ENCODE measurements at regions not wholly inside any gene's neighbourhood (a gene's known extent, or its start where the extent isn't known, plus 50 kb on each side); places are given as distances from the start of the nearest gene placed in this dataset.

GRCh38 chr2:6769346-6769745 lies 96.4 kb downstream of the CMPK2 start:
- no TSS peak for BruUV-seq (replicated peaks)
- Histone ChIP-seq H3K9me3 (ENCODE audit: insufficient read depth, low read depth) (no peaks in the 10 kb centered on the region), H3K4me3 (no peak overlapping the region), H3K79me2 (ENCODE audit: low read depth) (no peaks in the 10 kb centered on the region), H3K27ac (no peak overlapping the region), H2AFZ (no peak overlapping the region), H3K4me1 (replicated peaks; ENCODE audit: insufficient read depth) (no peaks in the 10 kb centered on the region), H3F3A (ENCODE audit: insufficient read depth, low read depth) (peaks cover 5% of the 10 kb centered on the region; the same call in 1 of the 2 replicates), H3K27me3 (ENCODE audit: insufficient read depth, low read depth) (peaks cover 65% of the 10 kb centered on the region), H3K9me2 (ENCODE audit: insufficient read depth) (no peaks in the 10 kb centered on the region), H3K4me2 (no peak overlapping the region), H4K20me1 (ENCODE audit: insufficient read depth) (no peaks in the 10 kb centered on the region), H3K36me3 (ENCODE audit: low read depth) (no peaks in the 10 kb centered on the region)
- CTCF ChIA-PET, result no interaction called here
- intact Hi-C loops (cut with micrococcal nuclease; ENCODE audit: unreplicated experiment), result no loop called here
- POLR2A ChIA-PET (ENCODE audit: unreplicated experiment), result no interaction called here
- no peak for TF ChIP-seq EZH2 (IDR thresholded peaks at IDR 0.05; ENCODE audit: low read depth)
- no peak for TF ChIP-seq CTCF (conservative IDR thresholded peaks at IDR 0.05)
- no peak for DNase-seq

- Histone ChIP-seq H3K9me2 (ENCODE audit: insufficient read depth) (no peaks in the 10 kb centered on the region), H3K4me1 (replicated peaks; ENCODE audit: insufficient read depth) (no peaks in the 10 kb centered on the region), H3K36me3 (ENCODE audit: low read depth) (no peaks in the 10 kb centered on the region), H3K79me2 (ENCODE audit: low read depth) (no peaks in the 10 kb centered on the region), H2AFZ (no peak overlapping the region), H3K9me3 (ENCODE audit: insufficient read depth, low read depth) (no peaks in the 10 kb centered on the region), H3K27me3 (ENCODE audit: insufficient read depth, low read depth) (peaks cover 65% of the 10 kb centered on the region), H3F3A (ENCODE audit: insufficient read depth, low read depth) (peaks cover 5% of the 10 kb centered on the region; the same call in 1 of the 2 replicates), H3K4me3 (no peak overlapping the region), H4K20me1 (ENCODE audit: insufficient read depth) (no peaks in the 10 kb centered on the region), H3K4me2 (no peak overlapping the region), H3K27ac (no peak overlapping the region)
- CTCF ChIA-PET, result no interaction called here
- POLR2A ChIA-PET (ENCODE audit: unreplicated experiment), result no interaction called here
- no TSS peak for BruUV-seq (replicated peaks)
- intact Hi-C loops (cut with micrococcal nuclease; ENCODE audit: unreplicated experiment), result no loop called here
- no peak for TF ChIP-seq CTCF (conservative IDR thresholded peaks at IDR 0.05)
- no peak for TF ChIP-seq EZH2 (IDR thresholded peaks at IDR 0.05; ENCODE audit: low read depth)
- no peak for DNase-seq
These were observed 95.7 kb downstream of the CMPK2 start for GRCh38 chr2:6770006-6770405.

GRCh38 chr2:6771634-6772611 lies 93.8 kb downstream of the CMPK2 start:
- TF ChIP-seq EZH2 (IDR thresholded peaks at IDR 0.05; ENCODE audit: low read depth) (no peak), CTCF (conservative IDR thresholded peaks at IDR 0.05) (no peak)
- Histone ChIP-seq H4K20me1 (ENCODE audit: insufficient read depth) (no peaks in the 10 kb centered on the region), H2AFZ (no peak overlapping the region), H3K9me2 (ENCODE audit: insufficient read depth) (no peaks in the 10 kb centered on the region), H3K4me2 (no peak overlapping the region), H3F3A (ENCODE audit: insufficient read depth, low read depth) (peaks cover 5% of the 10 kb centered on the region; the same call in 1 of the 2 replicates), H3K9me3 (ENCODE audit: insufficient read depth, low read depth) (no peaks in the 10 kb centered on the region), H3K4me1 (replicated peaks; ENCODE audit: insufficient read depth) (no peaks in the 10 kb centered on the region), H3K27ac (no peak overlapping the region), H3K4me3 (no peak overlapping the region), H3K27me3 (ENCODE audit: insufficient read depth, low read depth) (peaks cover 53% of the 10 kb centered on the region), H3K36me3 (ENCODE audit: low read depth) (no peaks in the 10 kb centered on the region), H3K79me2 (ENCODE audit: low read depth) (no peaks in the 10 kb centered on the region)
- ChIA-PET CTCF (no interaction called here), POLR2A (ENCODE audit: unreplicated experiment) (no interaction called here)
- no peak for DNase-seq
- intact Hi-C loops (cut with micrococcal nuclease; ENCODE audit: unreplicated experiment), result no loop called here
- no TSS peak for BruUV-seq (replicated peaks)

Data from PC-9 (cell line).